HFFc6 (cell line): ENCODE measurements at regions not wholly inside any gene's neighbourhood (a gene's known extent, or its start where the extent isn't known, plus 50 kb on each side); places are given as distances from the start of the nearest gene placed in this dataset.
A peak's percentile ranks its signal among the peaks of the same experiment; 100 is the strongest.

ENCODE experiments used
- DNase-seq: peaks from one replicate; pipeline ENCODE4 v3.0.0-alpha.2; 2018
- H3K27ac Mint-ChIP-seq: 2 replicates; pipeline ENCODE4 v1.8.0; 2020; ENCODE audit warnings: mild to moderate bottlenecking, mixed read lengths
- H3K27me3 Mint-ChIP-seq: 2 replicates; pipeline ENCODE4 v1.8.0; 2021; ENCODE audit warnings: mild to moderate bottlenecking, moderate library complexity, mixed read lengths; ENCODE audit not compliant: insufficient read depth
- H3K36me3 Mint-ChIP-seq: 2 replicates; pipeline ENCODE4 v1.8.0; 2021; ENCODE audit warnings: low read depth, mixed read lengths
- H3K4me1 Mint-ChIP-seq: 2 replicates; pipeline ENCODE4 v1.8.0; 2020; ENCODE audit warnings: low read depth, mixed read lengths
- H3K4me3 Mint-ChIP-seq: 2 replicates; pipeline ENCODE4 v1.8.0; 2020; ENCODE audit warnings: mild to moderate bottlenecking, moderate library complexity, mixed read lengths
- H3K9me3 Mint-ChIP-seq: 2 replicates; pipeline ENCODE4 v1.8.0; 2020; ENCODE audit warnings: mild to moderate bottlenecking, mixed read lengths
- TF ChIP-seq, protein P1 (sequence below): fragments of 200-600 bp; sonication (generic); IDR thresholded peaks from 2 replicates; pipeline ENCODE4 v1.5.0; 2021; ENCODE audit warnings: antibody characterized with exemption, mild to moderate bottlenecking

DNA sequence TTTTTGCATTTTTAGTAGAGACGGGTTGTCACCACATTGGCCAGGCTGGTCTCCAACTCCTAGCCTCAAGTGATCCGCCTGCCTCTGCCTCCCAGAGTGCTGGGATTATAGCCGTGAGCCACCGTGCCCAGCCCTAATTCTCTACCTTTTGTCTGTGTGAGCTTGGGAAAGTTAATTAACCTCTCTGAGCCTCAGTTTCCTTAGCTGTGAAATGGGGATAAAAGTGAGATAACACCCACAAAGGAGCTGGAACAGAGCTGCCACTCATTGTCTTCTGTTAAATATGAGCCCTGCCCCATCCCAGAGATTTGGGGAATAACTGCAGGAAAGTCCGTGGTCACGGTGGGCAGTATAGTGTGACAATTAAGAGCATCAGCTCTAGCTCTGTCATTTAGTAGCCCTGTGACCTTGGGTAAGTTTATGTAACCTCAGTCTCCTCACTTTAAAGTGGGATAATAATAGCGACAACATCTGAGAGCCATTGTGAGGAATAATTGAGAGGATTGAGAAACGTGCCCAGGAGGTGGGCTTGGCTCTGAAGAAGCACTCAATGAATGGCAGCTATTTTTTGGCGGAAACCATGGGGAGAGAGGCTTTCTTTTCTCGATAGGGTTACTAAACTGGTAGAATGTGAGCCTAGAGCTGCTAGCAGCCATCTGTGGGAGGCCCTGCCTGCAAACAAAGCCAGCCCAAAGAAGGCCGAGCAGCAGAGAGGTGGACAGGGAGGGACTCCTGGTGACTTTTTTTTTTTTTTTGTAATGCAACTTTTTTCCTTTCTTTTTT is 60.8 kb upstream of the MED13L start:
- Mint-ChIP-seq H3K27me3 (peaks cover 3% of the 10 kb centered on the region), H3K36me3 (0 out of 2 replicates have a peak, but pooled peaks cover 2% of the 10 kb centered on the region), H3K9me3 (no peaks in the 10 kb centered on the region), H3K27ac (no peak overlapping the region), H3K4me3 (no peak overlapping the region), H3K4me1 (peaks cover 27% of the 10 kb centered on the region)
- no peak for DNase-seq
- TF ChIP-seq, protein P1, sequence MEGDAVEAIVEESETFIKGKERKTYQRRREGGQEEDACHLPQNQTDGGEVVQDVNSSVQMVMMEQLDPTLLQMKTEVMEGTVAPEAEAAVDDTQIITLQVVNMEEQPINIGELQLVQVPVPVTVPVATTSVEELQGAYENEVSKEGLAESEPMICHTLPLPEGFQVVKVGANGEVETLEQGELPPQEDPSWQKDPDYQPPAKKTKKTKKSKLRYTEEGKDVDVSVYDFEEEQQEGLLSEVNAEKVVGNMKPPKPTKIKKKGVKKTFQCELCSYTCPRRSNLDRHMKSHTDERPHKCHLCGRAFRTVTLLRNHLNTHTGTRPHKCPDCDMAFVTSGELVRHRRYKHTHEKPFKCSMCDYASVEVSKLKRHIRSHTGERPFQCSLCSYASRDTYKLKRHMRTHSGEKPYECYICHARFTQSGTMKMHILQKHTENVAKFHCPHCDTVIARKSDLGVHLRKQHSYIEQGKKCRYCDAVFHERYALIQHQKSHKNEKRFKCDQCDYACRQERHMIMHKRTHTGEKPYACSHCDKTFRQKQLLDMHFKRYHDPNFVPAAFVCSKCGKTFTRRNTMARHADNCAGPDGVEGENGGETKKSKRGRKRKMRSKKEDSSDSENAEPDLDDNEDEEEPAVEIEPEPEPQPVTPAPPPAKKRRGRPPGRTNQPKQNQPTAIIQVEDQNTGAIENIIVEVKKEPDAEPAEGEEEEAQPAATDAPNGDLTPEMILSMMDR, result no peak

GRCh38 chr12:116339062-116339461 is 61.6 kb upstream of the MED13L start:
- Mint-ChIP-seq H3K27ac (no peak overlapping the region), H3K4me1 (peaks cover 27% of the 10 kb centered on the region), H3K27me3 (peaks cover 3% of the 10 kb centered on the region), H3K4me3 (no peak overlapping the region), H3K9me3 (no peaks in the 10 kb centered on the region), H3K36me3 (0 out of 2 replicates have a peak, but pooled peaks cover 6% of the 10 kb centered on the region)
- TF ChIP-seq, protein P1, result no peak
- DNase-seq, result no peak

DNA sequence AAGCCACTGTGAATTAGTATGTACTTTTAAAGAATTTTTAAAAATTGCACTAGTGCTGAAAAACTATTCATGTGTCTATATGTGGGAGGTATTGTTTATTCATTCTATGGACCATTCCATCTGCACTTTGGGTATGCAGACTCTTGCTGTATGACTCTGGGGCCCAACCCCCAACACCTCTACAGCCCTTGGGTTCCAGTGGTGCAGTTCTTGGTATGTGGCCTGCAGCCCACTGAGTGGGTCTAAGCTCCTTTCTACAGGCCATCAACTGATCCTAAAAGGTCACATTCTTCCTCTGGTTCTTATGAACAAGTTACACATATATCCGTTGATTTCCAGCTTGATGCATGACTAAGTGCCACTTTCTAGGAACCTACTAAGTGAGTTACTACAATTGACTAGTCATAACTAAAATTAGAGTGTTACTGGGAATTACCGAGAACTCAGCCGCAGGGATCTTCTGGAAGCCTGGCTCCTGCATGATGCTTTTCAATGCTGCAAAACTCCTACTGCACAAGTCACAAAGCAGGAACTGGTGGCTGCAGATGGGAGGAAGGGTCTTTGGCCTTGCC is 62.4 kb upstream of the MED13L start:
- no peak overlapping the region for H3K4me3 Mint-ChIP-seq
- H3K27me3 Mint-ChIP-seq, result peaks cover 3% of the 10 kb centered on the region
- TF ChIP-seq, protein P1, result no peak
- H3K36me3 Mint-ChIP-seq, result peaks cover 13% of the 10 kb centered on the region; the same call in 1 of the 2 replicates
- DNase-seq, result peak; percentile 37
- no peaks in the 10 kb centered on the region for H3K9me3 Mint-ChIP-seq
- H3K27ac Mint-ChIP-seq, result no peak overlapping the region
- peaks cover 33% of the 10 kb centered on the region for H3K4me1 Mint-ChIP-seq

- Mint-ChIP-seq H3K36me3 (peaks cover 13% of the 10 kb centered on the region; the same call in 1 of the 2 replicates), H3K4me1 (peaks cover 37% of the 10 kb centered on the region), H3K27me3 (no peaks in the 10 kb centered on the region; the same call in 1 of the 2 replicates), H3K9me3 (no peaks in the 10 kb centered on the region), H3K27ac (no peak overlapping the region), H3K4me3 (no peak overlapping the region)
- no peak for DNase-seq
- TF ChIP-seq, protein P1, result no peak
Measured at GRCh38 chr12:116343331-116343884, 65.9 kb upstream of the MED13L start.

GRCh38 chr12:116346222-116346621 is 68.7 kb upstream of the MED13L start:
- H3K4me3 Mint-ChIP-seq, result no peak overlapping the region
- TF ChIP-seq, protein P1, result no peak
- H3K4me1 Mint-ChIP-seq, result peaks cover 25% of the 10 kb centered on the region
- H3K27ac Mint-ChIP-seq, result no peak overlapping the region
- H3K27me3 Mint-ChIP-seq, result no peaks in the 10 kb centered on the region; the same call in 1 of the 2 replicates
- peaks cover 13% of the 10 kb centered on the region; the same call in 1 of the 2 replicates for H3K36me3 Mint-ChIP-seq
- no peaks in the 10 kb centered on the region for H3K9me3 Mint-ChIP-seq
- DNase-seq, result no peak
